Peyer's patch (tissue), 4 donors: ENCODE measurements at regions not wholly inside any gene's neighbourhood (a gene's known extent, or its start where the extent isn't known, plus 50 kb on each side); places are given as distances from the start of the nearest gene placed in this dataset.

ENCODE experiments used
- POLR2A ChIP-seq, 2 donors: fragments of 450-650 bp; IDR thresholded peaks; one replicate each; pipeline ENCODE4 v1.5.1; 2017; ENCODE audit warnings: antibody characterized with exemption in 2 of 2, mild to moderate bottlenecking in 2 of 2, moderate library complexity in 2 of 2
- TF ChIP-seq, protein P1 (sequence below), 6 experiments: fragments of 450-650 bp in 4 of 6; fragments of 200-600 bp in 2 of 6; sonication (generic) in 1 of 6; IDR thresholded peaks; one replicate each; pipeline ENCODE4 v1.5.1; 2017 to 2019; ENCODE audit warnings: antibody characterized with exemption in 6 of 6, mild to moderate bottlenecking in 3 of 6, moderate library complexity in 1 of 6

DNA sequence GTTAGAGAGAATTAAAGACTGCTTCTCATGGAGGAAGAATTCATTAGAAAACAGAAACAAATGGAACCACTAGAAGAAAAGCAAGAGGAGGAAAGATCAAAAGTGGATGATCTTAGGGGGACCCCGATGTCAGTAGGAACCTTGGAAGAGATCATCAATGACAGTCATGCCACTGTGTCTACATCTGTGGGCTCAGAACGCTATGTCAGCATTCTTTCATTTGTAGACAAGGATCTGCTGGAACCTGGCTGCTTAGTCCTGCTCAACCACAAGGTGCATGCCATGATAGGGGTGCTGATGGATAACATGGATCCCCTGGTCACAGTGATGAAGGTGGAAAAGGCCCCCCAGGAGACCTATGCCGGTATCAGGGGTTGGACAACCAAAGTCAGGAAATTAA is 154.4 kb upstream of the CHRM2 start:
- TF ChIP-seq, protein P1, sequence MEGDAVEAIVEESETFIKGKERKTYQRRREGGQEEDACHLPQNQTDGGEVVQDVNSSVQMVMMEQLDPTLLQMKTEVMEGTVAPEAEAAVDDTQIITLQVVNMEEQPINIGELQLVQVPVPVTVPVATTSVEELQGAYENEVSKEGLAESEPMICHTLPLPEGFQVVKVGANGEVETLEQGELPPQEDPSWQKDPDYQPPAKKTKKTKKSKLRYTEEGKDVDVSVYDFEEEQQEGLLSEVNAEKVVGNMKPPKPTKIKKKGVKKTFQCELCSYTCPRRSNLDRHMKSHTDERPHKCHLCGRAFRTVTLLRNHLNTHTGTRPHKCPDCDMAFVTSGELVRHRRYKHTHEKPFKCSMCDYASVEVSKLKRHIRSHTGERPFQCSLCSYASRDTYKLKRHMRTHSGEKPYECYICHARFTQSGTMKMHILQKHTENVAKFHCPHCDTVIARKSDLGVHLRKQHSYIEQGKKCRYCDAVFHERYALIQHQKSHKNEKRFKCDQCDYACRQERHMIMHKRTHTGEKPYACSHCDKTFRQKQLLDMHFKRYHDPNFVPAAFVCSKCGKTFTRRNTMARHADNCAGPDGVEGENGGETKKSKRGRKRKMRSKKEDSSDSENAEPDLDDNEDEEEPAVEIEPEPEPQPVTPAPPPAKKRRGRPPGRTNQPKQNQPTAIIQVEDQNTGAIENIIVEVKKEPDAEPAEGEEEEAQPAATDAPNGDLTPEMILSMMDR (IDR thresholded peaks at IDR 0.05), result no peak
- no peak for TF ChIP-seq POLR2A (IDR thresholded peaks at IDR 0.05)
